ENCODE measurements at regions not wholly inside any gene's neighbourhood (a gene's known extent, or its start where the extent isn't known, plus 50 kb on each side); places are given as distances from the start of the nearest gene placed in this dataset.

DNA sequence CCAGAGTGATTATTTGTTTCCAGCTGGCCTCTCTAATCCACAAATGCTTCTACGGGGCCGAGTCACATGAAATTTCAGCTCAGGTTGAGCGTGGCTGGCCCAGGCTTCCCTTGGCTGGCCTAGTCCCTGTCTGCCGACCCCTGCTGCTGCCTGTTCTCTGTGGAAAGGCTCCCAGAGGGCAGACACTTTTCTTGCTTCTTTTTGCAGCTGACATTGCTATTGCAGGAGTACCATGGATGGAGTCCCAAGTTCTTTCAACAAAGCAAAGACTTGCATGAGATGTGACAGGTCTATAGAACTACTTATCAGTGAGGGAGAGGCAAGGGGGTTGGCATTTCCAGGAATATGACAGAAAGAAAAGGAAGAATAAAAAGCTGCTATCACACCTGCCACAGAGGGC lies 287.4 kb upstream of the ARRDC3 start:
- ChIA-PET CTCF (no interaction called here), POLR2A (no interaction called here)
- no peak for DNase-seq (ENCODE audit: low read depth)
- H3K4me3 ChIP-seq (ENCODE audit: low read depth, low read length) = no peak overlapping the region
- no peaks in the 10 kb centered on the region for H3K36me3 ChIP-seq (ENCODE audit: control insufficient read depth, insufficient read depth, low read length)
- TF ChIP-seq, protein P1, sequence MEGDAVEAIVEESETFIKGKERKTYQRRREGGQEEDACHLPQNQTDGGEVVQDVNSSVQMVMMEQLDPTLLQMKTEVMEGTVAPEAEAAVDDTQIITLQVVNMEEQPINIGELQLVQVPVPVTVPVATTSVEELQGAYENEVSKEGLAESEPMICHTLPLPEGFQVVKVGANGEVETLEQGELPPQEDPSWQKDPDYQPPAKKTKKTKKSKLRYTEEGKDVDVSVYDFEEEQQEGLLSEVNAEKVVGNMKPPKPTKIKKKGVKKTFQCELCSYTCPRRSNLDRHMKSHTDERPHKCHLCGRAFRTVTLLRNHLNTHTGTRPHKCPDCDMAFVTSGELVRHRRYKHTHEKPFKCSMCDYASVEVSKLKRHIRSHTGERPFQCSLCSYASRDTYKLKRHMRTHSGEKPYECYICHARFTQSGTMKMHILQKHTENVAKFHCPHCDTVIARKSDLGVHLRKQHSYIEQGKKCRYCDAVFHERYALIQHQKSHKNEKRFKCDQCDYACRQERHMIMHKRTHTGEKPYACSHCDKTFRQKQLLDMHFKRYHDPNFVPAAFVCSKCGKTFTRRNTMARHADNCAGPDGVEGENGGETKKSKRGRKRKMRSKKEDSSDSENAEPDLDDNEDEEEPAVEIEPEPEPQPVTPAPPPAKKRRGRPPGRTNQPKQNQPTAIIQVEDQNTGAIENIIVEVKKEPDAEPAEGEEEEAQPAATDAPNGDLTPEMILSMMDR (IDR thresholded peaks at IDR 0.05; ENCODE audit: insufficient read depth, low read depth, low read length) = no peak
- H3K27me3 ChIP-seq (ENCODE audit: control insufficient read depth, insufficient read depth, low read length) = no peaks in the 10 kb centered on the region

DNA sequence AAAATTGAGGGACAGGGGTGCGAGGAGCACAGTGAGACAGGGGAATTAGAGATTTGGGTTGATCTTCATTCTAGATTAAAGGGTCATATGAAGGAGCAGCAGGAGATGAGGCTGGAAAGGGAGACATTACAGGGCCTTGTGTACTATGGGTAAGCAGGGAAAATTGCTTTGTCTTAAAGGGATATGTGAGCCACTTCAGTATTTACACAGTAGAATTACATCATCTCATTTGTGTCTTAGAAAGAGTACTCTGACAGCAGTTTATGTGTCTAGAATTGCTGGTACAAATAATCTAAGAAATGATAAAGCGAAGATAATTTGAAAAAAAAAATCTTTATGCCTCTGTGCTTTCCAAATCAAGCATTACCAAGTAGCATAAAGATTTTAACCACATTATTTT lies 287.0 kb upstream of the ARRDC3 start:
- Histone ChIP-seq H3K4me3 (ENCODE audit: low read depth, low read length) (no peak overlapping the region), H3K27me3 (ENCODE audit: control insufficient read depth, insufficient read depth, low read length) (no peaks in the 10 kb centered on the region), H3K36me3 (ENCODE audit: control insufficient read depth, insufficient read depth, low read length) (no peaks in the 10 kb centered on the region)
- POLR2A ChIA-PET = no interaction called here
- CTCF ChIA-PET = no interaction called here
- no peak for DNase-seq (ENCODE audit: low read depth)
- TF ChIP-seq, protein P1 (IDR thresholded peaks at IDR 0.05; ENCODE audit: insufficient read depth, low read depth, low read length) = no peak

DNA sequence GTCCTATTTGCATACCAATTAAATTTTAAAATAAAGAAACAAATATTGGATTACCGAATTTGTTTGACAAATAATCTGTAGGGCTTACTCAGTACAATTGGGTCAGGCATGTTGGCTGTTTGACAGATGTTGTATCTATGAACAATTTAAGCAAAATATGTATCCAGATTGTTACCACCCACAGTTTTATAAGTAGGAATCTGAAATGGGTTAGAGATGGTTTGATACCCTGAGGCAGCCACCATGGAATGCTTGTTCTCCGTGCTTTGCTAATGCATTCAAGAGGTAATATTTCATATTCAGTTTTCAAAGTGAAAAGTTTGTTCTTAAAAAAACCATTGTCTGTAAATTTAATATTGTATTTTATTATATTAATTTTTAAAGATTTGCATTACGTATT lies 285.1 kb upstream of the ARRDC3 start:
- DNase-seq (ENCODE audit: low read depth) = no peak
- CTCF ChIA-PET = no interaction called here
- H3K27me3 ChIP-seq (ENCODE audit: control insufficient read depth, insufficient read depth, low read length) = no peaks in the 10 kb centered on the region
- POLR2A ChIA-PET = no interaction called here
- H3K36me3 ChIP-seq (ENCODE audit: control insufficient read depth, insufficient read depth, low read length) = no peaks in the 10 kb centered on the region
- TF ChIP-seq, protein P1 (IDR thresholded peaks at IDR 0.05; ENCODE audit: insufficient read depth, low read depth, low read length) = no peak
- no peak overlapping the region for H3K4me3 ChIP-seq (ENCODE audit: low read depth, low read length)

DNA sequence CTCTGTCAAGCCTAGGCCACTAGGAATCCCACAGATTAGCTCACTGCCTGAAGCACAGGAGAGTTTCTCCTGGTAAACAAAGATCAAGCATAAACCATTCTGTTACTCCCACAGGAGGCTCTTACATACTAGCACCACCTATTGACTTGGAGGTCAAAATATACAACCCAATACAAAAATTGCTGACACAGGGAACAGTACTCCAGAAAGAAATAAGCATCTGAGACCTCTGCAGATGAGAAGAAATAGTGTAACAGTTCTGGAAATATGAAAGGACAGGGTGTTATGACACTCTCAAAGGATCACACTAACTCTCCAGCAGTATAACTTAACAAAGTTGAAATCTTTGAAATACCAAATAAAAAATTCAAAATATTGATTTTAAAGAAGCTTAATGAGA lies 269.6 kb upstream of the ARRDC3 start:
- DNase-seq (ENCODE audit: low read depth) = no peak
- TF ChIP-seq, protein P1 (IDR thresholded peaks at IDR 0.05; ENCODE audit: insufficient read depth, low read depth, low read length) = no peak
- CTCF ChIA-PET = interaction anchor here (3.2 kb wide), 1 partner anchor 11 kb away, joined by 13 read pairs; no protein-coding TSS in a partner anchor
- H3K36me3 ChIP-seq (ENCODE audit: control insufficient read depth, insufficient read depth, low read length) = no peaks in the 10 kb centered on the region
- POLR2A ChIA-PET = no interaction called here
- H3K27me3 ChIP-seq (ENCODE audit: control insufficient read depth, insufficient read depth, low read length) = no peaks in the 10 kb centered on the region
- H3K4me3 ChIP-seq (ENCODE audit: low read depth, low read length) = no peak overlapping the region

DNA sequence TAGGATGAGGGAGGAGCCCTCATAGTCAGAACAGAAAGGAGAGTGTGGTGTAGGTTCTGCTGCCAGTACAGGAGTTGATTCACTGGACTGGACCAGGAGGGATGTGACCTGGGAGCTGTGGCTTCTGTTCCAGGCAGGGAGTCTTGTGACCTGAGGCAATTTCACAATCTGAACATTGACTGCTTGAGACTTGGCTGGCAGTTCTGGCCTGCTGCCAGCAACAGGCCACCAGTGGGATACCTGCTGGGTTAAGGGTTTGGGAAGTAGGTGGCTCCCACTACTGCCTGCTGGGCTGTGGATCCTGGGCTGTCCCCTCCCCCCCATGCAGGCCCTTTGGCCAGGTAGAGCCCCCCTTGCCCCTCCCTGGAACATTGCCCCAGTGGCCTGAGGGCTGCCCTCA lies 268.6 kb upstream of the ARRDC3 start:
- DNase-seq (ENCODE audit: low read depth) = no peak
- POLR2A ChIA-PET = no interaction called here
- CTCF ChIA-PET = interaction anchor here (3.2 kb wide), 1 partner anchor 10 kb away, joined by 13 read pairs; no protein-coding TSS in a partner anchor
- H3K4me3 ChIP-seq (ENCODE audit: low read depth, low read length) = no peak overlapping the region
- H3K27me3 ChIP-seq (ENCODE audit: control insufficient read depth, insufficient read depth, low read length) = no peaks in the 10 kb centered on the region
- H3K36me3 ChIP-seq (ENCODE audit: control insufficient read depth, insufficient read depth, low read length) = no peaks in the 10 kb centered on the region
- TF ChIP-seq, protein P1 (IDR thresholded peaks at IDR 0.05; ENCODE audit: insufficient read depth, low read depth, low read length) = no peak
